Left colon (tissue), 2 donors: ENCODE measurements at regions not wholly inside any gene's neighbourhood (a gene's known extent, or its start where the extent isn't known, plus 50 kb on each side); places are given as distances from the start of the nearest gene placed in this dataset.
"Not testable (repeated sequence)": the region's sequence is repeated elsewhere in the genome, so short reads cannot be mapped to it uniquely, and the experiment has no call there.

Experiments used
- ATAC-seq: fragments of 200-7000 bp; cut with Tn5 transposase; one replicate; pipeline ENCODE4 v1.9.1; 2020; ENCODE audit warnings: mild to moderate bottlenecking, moderate library complexity
- DNase-seq, 2 donors: peaks; one replicate each; pipeline ENCODE4 v3.0.0-alpha.2; 2020
- intact Hi-C, 2 donors: fragments of 100-400 bp; cut with DNase I in 1 of 2; cut with micrococcal nuclease in 1 of 2; formaldehyde crosslinking; loops; one replicate each; pipeline versions ENCODE4 v1.11.2 to v1.14.0; 2022; cut with DNase I, micrococcal nuclease
- donor health status: DM: no; HTN: no; CAD: no.
- donor health status: DM: yes; HTN: yes; CAD: no.

DNA sequence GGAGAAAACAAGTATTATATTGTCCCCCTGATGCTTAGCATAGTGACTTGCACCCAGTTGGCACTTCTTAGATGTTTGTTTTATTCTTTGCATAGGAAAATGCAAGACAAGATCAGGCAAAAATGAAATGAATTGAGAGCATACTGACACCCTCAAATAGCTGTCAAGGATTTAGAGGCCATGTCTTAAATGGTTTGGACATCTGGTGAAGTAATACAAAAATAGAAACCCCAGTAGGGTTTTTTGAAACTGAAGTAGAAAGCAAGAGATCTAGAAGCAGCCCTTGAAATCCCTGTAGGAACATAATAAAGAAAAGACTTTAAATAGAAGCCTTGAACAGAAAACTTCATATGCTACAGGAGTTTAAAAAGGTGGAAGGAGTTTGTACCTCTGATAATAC lies 174.3 kb downstream of the ANXA1 start:
- ATAC-seq (no peak), DNase-seq (no peak)
- intact Hi-C loops, result no loop called here

DNA sequence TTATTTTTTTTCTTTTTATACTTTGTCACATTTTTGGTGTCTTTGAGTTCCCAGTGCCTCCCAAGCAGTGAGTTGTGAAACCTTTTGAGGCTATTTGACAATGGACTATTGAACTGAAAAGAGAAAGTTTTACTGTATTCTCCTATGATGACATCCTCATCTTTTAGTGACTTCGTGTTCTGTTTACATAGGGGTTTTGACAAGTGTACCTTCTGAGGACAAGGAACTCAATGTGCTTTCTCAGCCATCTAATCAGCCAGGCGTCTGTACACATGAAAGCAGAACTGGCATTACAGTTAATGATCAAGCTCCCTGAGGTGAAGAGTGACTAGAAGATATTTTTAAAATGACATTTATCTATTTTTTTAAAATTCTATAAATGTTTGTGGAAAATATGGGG lies 175.5 kb downstream of the ANXA1 start:
- ATAC-seq, result no peak
- intact Hi-C loops, result no loop called here
- no peak for DNase-seq

DNA sequence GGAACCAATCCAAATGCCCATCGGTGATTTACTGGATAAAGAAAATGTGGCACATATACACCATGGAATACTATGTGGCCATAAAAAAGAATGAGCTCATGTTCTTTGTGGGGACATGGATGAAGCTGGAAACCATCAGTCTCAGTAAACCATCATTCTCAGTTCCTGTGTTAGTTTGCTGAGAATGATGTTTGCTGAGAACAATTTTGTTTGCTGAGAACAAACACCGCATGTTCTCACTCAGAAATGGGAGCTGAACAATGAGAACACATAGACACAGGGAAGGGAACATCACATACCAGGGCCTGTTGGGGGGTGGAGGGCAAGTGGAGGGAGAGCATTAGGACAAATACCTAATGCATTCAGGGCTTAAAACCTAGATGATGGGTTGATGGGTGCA lies 185.5 kb downstream of the ANXA1 start:
- DNase-seq, intact Hi-C loops, ATAC-seq: not testable (repeated sequence)

DNA sequence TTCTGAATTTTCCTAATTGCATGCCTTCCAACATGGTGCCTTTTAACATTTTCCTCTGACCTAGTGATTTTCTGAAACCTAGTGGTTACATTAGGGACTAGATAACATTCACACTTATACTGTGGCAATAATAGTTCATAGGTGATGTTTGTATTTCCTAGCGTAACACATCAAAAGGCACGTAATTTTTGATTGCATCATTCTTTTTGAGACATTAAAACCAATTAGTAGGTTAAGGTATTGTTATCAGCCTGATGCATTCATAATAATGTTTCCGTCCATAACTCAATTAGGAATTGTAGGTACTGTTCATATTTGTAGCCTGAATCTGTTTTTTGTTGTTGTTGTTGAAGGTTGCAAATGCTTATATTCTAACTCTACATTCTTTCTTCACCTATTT lies 192.4 kb downstream of the ANXA1 start:
- intact Hi-C loops, result no loop called here
- ATAC-seq, result no peak
- DNase-seq, result no peak

DNA sequence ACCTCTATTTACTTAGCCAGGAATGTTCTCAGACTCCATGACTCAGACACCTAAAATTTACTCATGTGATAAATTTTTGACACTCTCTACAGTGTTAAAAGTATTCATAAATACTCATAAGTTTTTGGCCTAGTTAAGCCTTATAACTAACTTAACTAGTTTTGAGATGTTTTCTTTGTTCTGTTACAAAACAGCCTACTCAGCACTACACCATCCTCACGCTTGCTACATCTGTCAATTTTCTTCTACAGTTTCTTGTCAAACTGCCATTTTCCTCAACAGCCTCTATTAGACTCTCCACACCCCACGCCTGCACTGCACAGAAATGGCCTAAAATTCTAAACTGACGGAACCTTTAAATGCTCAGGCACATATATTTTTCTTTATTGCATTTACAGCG lies 195.5 kb downstream of the ANXA1 start:
- DNase-seq (no peak), ATAC-seq (no peak)
- intact Hi-C loops, result no loop called here

DNA sequence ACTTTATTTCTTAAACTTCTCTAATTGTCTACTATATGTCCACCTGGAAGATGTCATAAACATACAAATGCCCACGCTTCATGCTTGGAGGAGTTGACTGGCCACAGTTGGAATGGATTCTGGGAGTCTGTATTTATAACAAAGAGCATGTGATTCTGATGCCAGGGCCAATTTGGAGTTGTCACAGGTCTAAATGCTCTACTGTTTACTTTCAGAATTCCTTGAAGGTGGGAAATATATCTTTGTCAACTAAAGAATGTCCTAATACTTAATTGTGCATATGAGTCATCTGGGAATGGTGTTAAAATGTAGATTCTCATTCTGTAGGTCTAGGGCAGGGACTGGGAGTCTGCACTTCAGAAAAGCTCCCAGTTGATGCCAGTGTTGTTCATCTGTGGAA lies 196.1 kb downstream of the ANXA1 start:
- intact Hi-C loops, result no loop called here
- DNase-seq, result no peak
- no peak for ATAC-seq

DNA sequence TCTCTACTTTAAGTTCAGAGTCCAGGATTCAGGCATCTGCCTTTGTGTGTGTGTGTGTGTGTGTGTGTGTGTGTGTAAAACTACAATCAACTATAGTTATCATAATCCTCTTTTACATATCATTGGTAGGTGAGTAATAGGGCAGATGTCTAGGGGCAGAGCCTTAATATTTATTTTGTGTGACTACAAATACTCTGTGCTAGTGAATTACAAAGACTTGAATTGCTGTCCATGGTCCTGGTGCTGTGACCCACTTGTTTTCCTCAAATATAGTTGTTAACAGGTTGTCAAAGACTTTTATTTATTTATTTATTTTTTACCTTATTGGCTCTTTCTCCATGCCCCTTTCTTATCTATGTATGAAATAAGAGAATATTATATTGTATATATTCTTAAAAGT lies 196.8 kb downstream of the ANXA1 start:
- DNase-seq, result no peak
- intact Hi-C loops, result no loop called here
- ATAC-seq, result no peak

DNA sequence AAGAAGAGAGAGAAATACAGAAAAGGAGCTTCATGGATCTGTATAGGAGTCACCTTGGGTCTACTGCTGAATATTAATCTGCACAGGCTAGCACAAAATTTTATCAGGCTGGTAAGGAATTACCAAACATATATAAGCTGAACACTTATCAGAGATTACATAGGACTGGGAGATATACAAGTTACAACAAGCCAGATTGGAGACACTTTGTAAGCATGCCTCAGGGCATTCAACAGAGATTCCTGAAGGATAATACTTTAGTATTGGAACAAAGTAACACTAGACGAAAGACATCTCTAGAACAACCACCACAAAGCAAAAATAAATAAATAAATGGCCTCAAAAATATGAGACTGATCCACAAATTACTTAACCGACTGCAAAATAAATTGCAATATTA lies 197.8 kb downstream of the ANXA1 start:
- no peak for ATAC-seq
- DNase-seq, result no peak
- intact Hi-C loops, result no loop called here

DNA sequence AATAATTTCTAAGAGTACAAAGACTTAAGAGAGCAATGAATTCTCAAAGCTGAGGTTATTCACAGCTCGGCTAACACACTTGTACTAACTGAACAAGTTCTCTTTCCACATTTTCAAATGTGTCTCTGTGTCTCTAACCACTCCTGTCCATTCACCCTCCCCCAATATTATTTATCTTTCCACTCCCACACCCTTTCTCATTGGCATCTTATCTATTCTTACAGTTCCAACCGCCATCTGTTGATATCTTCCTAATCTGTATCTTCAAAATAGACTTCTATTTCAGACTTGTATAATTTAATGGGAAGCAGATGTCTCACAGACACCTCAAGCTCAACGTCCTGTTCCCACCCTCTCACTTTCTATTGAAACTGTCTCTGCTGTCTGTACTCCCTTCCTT lies 205.9 kb downstream of the ANXA1 start:
- ATAC-seq, result no peak
- no peak for DNase-seq
- intact Hi-C loops, result no loop called here

DNA sequence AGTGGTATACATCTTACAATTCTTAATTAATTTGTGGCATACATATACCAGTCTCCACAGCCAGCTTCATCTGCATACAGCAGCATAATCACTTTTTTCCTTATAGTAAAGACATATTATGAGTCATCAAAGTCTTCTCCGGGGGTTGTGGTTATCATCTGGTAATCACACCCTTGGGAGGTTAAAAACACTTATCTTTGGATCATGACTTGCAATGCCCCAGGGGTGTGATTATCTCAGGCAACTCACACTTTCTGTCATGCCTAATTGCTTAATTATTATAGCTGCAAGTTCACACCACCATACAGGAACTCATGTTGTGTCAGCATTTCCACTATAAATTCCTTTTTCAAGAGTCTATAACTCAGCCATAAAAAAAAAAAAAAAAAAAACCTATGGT lies 218.4 kb downstream of the ANXA1 start:
- intact Hi-C loops, result no loop called here
- no peak for ATAC-seq
- DNase-seq, result no peak

DNA sequence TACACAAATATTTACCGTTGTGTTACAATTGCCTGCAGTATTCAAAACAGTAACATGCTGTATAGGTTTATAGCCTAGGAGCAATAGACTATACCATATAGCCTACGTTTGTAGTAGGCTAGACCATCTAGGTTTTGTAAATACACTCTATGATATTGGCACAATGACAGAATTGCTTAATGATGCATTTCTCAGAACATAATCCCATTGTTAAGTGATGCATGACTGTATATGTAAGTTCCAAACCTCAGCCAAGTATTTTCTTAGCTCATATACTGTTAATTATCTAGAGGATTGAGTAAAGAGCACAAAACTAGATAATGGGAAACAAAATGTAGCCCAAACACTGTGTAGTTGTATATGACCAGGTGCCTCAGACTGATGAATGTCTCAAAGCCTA lies 220.1 kb downstream of the ANXA1 start:
- ATAC-seq (no peak), DNase-seq (no peak)
- intact Hi-C loops, result no loop called here

DNA sequence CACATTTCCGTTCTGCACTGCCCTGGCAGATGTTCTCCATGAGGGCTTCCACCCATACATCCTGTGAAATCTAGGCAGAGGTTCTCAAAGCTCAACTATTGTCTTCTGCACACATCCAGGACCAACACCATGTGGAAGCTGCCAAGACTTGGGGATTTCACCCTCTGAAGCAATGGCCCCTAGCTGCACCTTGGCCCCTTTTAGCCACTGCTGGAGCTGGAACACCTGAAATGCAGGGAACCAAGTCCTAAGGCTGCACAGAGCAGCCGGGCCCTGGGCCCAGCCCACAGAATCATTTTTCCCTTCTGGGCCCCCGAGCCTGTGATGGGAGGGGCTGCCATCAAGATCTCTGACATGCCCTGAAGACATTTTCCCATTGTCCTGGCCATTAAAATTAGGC lies 228.7 kb downstream of the ANXA1 start:
- no peak for ATAC-seq
- intact Hi-C loops, result no loop called here
- no peak for DNase-seq

DNA sequence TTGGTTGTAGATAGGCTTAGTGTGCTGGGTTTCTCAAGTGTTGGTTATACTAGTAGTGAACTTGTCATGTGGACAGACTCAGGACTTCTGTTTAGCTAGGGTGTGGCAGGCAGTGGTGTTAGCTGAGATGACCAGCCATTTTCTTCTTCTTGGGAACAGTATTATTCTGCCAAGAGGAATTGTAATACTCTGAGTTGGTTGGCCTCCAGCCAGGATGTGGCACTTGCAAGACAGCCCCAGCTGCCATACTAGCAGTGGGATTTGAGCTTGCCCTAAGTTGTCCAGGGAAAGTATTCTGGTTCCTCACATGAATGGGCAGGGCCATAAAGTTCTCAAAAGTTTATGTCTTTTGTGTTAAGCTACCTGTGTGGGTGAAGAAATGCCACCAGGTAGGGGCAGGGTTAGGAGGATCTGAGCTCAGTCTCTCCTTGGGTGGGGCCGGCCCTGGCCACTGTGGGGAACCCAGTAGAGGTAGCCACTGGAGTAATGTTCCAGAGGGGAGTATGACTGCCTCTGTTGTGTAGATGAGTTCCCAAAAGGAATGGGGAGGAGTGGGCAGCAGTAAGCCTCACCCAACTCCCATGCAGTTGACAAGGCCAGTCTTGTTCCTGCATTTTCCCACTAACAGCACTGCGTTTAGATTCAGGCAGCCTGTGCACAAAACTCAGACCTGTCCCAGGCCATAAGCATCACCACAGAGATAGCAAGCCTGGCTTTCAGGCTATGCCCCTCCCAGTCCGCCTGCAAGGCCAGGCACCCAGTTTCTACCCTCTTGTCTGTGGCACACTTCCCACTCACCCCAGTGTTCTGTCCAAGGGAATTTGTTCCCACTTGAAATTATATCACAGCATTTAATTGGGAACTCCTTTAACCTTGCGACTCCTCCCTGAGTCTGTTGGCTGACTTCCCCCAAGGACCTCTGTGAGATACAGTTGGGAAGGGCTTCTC lies 250.7 kb downstream of the ANXA1 start:
- no peak for DNase-seq
- intact Hi-C loops, result no loop called here
- ATAC-seq, result no peak

DNA sequence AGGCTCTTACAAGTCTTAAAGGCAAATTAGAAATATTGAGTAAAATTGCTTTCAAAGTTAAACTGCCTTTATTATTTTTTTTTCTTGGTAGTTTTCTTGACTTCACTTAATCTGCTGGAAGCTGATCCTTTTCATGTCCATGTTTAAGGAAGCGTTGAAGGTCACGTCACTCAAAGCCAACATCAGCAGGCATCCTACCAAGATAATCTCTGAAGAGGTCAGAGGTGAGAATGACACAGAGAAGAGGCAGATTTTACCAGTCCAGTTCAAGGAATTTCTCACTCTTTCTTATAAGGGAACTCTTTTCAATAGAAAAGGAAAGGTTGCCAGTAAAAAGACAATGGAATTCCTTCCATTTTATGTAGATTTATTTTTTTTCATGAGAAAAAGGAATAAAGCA lies 259.8 kb downstream of the ANXA1 start:
- DNase-seq (no peak), ATAC-seq (no peak)
- intact Hi-C loops, result no loop called here

DNA sequence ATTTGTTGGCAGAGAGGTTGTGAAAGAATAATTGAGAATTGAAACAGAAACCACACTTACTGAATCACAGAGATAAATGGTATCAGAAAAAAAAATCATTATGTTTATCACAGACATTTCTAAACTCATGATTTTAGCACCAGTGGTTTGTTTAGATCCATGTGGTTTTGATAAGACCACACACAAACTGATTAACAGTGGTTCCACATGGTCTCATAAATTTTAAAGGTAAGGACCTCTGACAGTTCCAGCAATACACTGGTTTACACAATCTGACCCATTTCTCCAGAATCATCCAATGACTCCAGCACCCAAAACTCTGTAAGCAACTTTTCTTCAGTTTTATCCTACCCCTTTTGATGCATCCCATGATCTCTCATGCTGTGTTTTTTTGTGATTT lies 261.2 kb downstream of the ANXA1 start:
- intact Hi-C loops, result no loop called here
- DNase-seq (no peak), ATAC-seq (no peak)

DNA sequence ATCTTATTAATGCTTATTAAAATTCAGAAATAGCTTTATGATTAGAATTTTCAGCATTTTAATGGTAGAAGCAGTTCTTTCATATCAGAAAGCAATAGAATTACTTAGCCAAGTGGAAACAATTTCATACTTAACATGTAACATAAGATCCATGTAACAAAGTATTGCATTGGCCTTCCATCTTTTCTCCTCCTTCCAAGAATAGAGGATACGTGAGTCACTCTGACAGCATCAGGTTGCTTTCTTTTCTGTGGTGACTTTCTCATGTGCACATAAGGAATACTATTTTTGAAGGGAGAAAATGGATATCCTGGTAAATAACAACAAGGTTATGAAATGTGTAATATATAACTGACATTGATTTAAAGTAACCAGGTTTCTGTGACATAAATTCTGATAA lies 272.2 kb downstream of the ANXA1 start:
- ATAC-seq (no peak), DNase-seq (no peak)
- intact Hi-C loops, result no loop called here

DNA sequence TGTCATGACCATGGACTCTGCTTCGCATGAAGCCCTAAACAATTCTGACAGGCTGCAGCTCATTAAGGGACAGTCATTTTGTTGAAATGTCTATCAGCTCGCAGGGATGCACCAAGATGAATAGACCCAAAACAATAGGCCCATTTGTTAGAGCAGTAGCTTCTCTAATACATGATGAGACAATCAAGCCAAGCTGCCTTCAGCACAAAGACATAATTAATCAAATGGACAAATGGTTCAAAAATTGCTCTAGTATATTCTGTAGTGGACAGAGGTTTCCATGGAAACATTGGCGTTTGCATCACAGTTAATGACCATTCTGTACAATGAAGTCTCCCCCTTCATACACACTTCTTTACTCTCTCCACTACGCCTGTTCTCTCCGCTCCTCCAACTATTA lies 274.6 kb downstream of the ANXA1 start:
- DNase-seq (no peak), ATAC-seq (no peak)
- intact Hi-C loops, result no loop called here

DNA sequence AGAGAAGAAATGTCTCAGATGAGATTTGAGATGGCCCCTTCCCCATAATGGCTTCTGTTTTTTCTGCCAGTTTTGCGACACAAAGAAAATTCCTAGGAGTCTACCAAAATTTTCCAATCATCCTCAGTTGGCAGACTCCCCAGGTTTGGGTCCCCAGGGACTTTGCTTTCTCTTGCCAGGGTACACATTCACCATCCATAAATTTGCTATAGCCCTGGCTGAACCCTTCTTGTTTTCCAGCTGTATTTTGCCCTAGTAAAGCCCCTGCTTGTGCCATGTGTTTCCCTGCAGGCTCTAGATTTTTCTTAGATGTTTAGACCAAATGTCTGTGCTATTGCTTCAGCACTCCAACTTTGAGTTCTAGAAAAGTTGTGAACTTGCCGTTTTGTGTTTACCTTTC lies 283.2 kb downstream of the ANXA1 start:
- no peak for DNase-seq
- intact Hi-C loops, result no loop called here
- no peak for ATAC-seq

DNA sequence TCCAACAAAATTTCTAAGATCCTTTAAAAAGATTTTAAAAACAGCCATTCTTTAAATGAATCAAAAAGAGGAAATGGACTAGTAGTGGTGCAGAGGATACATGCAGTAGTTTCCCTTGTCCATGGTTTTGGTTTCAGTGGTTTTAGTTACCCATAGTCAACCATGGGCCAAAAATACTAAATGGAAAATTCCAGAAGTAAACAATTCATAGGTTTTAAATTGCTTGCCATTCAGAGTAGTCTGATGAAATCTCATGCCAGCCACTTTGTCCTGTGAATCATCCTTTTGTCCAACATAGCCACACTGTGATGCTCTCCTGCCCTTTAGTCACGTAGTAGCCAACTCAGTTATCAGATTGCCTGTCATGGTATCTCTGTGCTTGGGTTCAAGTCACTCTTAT lies 286.1 kb downstream of the ANXA1 start:
- ATAC-seq, result no peak

DNA sequence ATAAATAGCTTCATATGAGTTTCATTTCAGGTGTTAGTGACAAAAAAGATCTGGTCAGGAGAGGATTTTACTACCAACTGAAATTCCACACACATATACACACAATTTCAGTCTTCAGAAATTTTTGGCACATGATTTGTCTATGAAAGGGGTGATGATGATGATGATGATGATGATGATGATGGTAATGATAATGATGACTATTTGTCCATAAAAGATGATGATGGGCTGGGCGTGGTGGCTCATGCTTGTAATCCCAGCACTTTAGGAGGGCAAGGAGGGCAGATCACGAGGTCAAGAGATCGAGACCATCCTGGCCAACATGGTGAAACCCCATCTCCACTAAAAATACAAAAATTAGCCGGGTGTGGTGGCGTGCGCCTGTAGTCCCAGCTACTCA lies 288.2 kb downstream of the ANXA1 start:
- ATAC-seq, intact Hi-C loops, DNase-seq: not testable (repeated sequence)

More for the DNA sequence above, 286.1 kb downstream of the ANXA1 start:
- no peak for DNase-seq
- intact Hi-C loops, result no loop called here

DNA sequence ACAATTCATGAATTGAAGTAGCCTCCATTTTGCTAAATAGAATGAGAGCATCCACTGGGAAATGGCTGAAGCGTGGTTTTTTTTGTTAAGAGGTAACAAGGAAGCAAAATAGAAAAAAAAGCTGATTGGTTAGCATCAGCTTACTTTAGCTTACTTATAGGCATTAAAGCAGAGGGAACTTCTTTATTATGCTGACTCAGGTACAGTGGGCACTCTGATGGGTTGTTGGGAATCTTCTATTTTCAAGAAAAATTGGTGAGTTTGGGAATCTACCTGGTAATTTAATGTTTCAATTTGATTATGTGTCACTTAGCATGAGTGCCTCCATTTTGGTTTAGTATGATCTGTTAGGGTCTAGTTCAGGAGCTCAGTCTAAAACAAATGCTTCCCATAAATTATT lies 289.6 kb downstream of the ANXA1 start:
- no peak for DNase-seq
- intact Hi-C loops, result no loop called here
- ATAC-seq, result no peak
